NCI-H226 (cell line): ENCODE measurements at regions not wholly inside any gene's neighbourhood (a gene's known extent, or its start where the extent isn't known, plus 50 kb on each side); places are given as distances from the start of the nearest gene placed in this dataset.

Source experiments
- DNase-seq: peaks from one replicate; pipeline ENCODE4 v3.0.0-alpha.2; 2015

DNA sequence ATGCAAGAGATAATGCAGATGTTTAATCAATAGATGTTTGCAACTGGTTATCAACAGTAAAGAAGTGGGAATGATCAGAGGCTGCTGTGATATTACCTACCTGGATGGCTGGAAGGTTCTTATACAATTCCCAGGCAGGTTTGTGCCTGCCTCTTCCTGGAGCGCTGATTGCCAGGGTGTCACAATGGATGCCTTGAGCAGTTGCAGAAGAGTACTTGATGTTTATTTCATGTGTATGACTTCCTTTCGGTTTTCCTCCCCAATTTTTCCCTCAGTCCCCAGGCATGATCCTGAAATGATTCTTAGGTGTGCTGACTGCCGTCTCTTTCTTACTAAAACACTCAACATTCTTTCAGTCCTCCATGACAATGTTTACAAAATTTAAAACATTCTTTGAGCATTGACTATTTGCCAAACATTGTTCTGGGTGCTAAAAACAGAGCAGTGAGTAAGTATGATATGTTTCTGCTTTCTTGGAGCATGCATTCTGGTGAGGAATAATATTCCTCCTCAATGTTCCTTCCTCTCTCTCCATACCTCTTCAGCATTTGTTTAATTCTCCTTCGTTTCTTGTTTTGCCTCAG is 416.6 kb upstream of the TRIB2 start:
- no peak for DNase-seq

DNA sequence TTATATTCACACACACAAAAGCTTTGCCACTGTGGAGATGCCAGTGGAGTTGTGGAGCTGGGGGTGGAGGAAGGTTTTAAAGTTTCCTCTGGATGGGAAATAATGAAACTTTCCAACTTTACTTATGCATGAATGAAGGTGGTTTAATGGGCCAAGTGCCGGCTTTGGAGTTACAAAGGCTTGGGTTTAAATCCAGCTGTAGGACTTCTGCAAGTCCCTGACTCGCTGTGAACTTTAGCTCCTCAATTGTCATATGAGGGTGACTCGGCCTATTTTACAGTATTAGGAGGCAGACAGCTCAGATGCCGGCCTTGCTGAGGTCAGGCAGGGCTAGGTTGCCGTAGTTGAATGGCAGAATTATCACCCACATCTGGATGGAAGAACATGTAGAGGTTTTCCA is 415.8 kb upstream of the TRIB2 start:
- DNase-seq, result no peak

DNA sequence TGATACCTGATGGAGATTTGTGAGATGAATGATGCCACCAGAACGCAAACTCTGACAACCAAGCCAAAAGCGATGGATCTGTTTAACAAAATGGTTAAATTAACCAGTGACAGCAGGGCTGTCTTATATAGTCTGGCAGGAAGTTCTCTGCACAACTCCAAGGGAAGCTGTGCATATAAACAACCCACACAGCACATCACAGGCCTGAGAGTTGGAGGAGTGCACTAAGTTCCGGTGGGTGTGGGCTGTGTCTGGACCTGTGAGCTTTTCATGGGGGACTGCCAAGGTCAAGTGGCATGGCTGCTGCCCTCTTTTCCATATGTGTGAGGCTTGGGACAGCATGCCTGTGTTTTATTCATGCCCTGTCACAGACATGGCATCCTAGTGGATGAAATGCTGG is 414.6 kb upstream of the TRIB2 start:
- DNase-seq, result no peak

DNA sequence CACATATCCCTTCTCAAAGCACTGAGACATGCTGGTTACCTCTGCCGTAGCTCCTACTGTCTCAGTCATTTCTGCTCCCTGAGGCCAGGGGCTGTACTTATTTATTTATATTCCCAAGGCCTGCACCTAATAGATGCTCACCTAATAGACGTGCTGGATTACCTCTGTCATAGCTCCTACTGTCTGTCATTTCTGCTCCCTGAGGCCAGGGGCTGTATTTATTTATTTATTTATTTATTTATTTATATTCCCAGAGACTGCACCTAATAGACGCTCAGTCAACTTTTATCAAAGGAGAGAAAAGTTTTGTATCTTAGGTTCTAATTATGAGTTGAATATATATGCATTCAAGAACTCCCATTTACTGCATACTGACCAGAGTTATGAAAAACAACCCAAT is 414.0 kb upstream of the TRIB2 start:
- DNase-seq, result no peak

DNA sequence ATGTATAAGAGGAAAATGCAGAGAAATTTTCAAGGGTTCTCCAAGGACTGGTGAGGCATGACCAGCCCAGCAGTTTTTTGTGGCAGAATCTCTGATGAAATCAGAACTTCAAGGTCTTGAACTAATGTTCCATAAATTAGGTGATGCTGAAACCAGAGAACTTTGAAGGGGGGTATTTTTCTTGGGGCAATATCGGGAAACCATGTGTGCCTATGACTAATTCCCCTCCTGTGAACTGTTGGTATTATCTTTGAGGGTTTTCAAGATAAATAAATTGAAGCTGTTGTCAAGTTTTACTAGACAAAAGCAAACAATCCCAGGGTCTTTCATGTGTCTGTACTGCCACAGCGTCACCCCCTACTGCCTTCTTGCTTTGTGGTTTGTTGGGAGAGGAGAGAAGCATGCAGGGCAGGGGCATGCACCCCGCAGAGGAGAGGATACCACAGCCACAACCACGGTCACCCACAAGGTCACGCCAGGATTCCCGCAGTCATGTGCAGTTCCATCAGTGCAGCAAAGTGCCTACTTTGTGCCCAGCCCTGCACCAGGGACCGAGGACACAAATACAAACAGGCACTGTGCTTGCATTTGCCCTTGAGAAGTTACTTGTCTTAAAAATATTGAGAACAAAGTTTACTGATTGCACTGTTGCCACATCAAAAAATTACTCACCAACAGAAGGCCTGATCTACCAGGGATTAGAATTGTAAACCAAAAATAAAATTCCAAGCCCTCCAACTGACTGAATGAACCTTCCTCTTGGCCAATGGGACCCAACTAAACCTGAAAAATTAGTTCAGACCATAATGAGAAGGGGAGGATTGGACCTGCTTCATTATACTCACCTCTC is 413.3 kb upstream of the TRIB2 start:
- peak; percentile 74 for DNase-seq

DNA sequence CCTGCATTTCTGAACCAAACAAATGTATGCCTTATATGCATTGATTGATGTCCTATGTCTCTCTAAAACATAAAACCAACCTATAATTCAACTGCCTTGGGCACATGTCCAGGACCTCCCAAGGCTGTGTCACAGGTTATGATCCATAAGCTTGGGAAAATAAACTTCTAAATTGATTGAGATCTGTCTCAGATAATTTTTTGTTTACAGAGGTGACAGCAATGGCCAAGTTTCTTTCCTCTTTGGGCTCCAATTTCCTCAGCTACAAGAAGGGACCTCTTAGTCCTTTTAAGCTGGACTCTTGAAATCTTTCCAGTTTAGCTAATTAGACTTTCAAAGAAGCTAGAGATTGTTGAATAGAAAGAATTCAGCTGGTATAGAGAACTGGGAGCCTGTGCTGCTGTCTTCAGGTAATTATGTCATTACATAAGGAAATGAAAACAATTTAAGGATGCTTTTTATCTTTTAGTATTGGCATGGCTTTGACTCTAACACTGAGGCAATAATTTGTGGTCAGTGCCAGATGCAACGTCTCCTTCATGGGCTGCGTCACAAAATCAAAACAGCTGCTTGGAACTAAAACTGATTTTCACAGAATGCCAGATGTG is 412.1 kb upstream of the TRIB2 start:
- no peak for DNase-seq

DNA sequence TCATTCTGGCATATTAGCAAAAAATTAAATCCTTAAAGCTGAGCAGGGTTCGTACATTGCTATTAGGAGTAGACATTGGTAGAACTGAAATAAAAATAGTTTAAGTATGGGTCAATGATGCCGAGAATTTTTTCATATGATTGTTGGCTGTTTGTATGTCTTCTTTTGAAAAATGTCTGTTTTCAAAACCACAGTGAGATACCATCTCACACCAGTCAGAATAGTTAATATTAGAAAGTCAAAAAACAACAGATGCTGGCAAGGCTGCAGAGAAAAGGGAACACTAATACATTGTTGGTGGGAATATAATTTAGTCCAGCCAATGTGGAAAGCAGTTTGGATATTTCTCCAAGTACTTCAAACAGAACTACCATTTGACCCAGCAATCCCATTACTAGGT is 410.8 kb upstream of the TRIB2 start:
- DNase-seq, result no peak

DNA sequence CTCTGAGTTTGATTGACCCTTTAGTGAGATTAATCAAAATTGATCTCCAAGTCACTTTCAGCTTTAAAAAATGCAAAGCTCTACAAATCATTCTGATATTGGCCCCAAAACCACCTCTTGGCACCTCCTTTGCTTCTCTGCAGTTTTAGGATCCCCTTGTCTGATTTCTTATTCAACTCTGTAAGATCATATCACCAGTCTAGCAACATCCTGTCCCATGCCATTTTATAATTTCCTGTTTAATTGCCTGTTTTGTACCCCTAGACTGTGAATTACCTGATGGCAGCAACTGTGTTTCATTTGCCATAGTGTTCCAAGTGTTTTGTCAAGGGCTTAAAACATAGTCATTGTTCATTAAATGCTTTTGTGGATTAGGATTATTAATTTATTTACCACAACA is 406.3 kb upstream of the TRIB2 start:
- DNase-seq, result no peak

DNA sequence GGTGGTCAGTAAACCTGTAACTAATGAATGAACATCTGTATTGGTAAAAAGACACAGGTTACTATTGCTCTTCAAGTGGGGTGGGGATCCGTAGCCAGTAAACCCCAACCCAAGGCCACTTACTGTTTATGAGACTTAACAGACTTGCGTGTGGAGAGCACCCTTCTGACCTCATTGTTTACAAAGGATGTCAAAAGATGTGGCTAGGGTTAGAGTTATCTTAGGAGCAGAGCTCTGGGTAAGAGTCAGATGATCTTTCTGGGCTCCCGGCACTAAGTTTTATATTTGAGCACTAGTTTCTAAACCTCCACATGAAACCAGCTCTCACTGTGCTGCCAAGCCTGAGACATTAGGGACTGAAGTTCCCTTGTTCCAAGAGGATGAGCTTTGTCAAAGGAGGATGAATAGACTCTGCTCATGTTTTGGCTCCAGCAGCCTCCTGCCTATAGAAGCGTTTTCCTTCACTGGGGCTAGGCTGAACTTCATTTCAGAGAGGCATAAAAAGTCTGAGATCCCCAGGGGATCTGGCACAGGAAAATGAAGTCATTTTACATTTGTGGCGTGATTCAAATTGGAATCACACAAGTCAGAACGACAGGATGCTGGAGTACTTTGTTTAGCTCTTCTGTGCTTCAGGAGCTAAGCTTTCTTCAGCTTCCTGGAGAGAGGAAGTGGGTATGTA is 403.1 kb upstream of the TRIB2 start:
- no peak for DNase-seq

DNA sequence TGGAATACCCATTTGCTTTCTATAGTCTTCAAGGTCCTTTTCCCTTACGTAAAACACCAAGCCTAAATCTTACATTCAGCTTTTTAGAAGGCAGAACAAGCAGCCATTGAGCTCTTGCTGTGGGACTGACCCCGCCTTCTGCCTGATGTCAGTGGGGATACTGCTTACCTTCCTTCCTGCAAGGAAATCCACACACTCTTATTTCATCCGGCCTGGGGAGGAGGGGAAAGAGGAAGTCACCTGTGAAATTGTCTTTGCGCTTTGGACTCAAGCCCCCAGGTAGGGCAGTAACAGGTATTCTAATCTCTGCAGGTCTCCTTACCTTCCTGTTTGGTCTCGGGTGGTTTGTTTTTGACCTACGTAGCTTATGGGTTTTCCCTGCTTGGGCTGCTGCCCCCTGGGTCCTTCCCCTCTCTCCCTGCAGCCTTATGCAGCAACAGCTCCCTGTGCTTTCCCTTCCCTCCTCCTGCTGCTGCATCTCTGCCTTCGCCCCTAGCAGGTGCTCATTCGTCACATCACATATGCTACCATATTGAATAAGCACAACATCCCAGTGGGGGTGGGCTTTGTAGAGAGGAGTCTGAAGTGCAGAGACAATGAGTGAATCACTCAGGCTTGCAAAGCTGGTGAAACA is 402.5 kb upstream of the TRIB2 start:
- DNase-seq, result no peak

DNA sequence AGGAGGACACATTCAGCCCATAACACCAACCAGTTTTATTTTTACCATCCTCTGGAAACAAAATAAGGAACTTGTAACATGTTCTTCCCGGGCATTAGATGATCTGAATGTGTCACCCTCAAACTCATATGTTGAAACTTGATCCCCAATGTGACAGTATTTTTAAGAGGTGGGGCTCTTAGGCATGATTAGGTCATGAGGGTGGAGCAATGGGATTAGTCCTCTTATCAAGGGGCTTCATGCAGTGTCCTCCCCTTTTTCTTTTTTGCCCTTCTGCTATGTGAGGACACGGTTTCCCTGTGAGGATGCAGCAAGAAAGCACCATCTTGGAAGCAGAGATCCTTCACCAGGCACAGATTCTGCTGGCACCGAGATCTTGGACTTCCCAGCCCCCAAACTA is 401.5 kb upstream of the TRIB2 start:
- DNase-seq, result no peak

DNA sequence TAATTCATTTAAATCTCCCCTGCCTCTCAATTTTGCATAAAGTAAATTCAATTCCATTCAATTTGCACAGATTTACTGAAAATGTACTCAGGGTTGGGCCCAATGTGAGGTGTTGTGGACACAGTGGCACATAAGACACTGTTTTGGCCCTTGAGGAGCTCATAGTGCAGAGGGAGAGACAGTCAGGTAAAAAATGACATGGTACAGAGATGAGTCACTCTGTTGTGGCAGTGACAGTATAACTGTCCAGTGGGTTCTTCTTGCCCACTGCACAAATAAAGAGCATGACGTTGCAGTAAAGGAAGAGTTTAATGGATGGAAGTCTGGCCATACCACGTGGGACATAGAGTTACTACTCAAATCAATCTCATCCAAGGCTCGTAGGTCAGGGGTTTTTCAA is 400.3 kb upstream of the TRIB2 start:
- DNase-seq, result no peak

DNA sequence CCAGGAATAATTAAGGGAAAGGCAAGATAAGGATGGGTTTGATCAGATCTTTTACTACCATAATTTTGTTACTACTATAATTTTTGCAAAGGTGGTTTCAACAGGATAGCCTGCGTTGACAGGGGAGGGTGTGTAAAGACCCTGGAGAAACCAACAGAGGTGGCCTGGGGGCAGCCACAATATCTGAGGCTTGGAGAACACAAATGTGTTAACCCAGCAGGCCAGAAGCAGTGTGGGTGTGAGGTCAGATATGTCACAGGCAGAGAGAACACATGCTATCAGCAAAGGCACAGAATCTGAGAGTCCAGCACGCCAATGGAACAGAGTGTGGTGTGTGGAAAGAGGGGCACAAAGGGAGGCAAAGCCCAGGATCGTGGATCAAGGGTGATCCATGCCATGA is 399.4 kb upstream of the TRIB2 start:
- DNase-seq, result no peak

DNA sequence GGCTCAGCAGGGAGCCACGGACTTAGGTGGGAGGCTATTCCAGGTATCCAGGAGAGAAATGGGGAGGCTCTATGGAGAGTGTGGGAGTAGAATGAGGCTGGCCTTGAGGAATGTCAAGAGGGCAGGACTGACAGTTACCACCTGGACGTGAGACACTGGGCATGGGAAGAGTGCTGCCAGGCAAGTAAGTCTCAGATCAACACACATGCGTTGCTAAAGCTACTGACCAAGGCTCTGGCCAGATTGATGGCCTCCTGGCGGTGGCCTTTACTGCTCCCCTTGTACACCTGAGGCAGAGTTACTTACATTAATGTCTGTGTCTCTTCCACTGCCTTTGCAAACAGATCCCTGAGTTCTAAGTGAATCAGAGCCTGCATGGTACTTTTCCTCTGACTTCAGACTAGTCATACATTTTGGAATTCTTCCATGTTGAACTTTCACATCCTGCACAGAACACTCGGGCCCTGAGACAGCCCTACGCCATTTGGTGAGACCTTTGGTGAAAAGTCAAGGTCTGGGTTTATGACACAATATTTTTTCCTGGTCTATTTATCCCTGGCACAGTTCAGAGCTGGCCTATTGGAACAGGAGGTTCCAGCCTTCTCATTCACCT is 398.8 kb upstream of the TRIB2 start:
- peak; percentile 88 for DNase-seq

DNA sequence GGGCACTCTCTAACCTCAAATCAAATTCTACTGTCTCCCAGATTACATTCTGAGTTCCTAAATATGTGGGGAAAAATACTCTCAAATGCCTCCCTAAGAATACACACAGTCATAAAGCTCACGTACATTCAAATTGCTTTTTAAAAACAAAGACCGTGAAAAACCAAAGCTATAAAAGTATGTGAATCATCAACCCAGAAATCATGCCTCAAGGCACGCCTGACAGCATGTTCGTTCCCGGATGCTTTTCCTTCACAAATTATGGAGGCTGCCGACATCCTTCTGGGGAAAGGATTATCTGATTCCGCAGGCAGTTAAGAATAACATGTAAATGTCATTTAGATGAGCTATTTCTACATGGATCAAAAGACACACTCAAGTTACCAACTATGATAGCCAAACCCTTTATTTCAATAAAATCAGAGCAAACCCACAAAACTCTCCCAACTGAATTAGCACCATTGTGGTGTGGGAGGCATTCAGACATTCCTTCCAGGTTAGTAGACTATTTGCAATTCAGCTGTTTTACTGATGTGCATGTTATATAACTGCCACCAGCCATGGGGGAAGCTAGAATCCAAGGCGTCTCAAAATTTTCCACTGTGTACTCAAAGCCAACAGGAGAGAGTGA is 398.2 kb upstream of the TRIB2 start:
- peak; percentile 88 for DNase-seq

DNA sequence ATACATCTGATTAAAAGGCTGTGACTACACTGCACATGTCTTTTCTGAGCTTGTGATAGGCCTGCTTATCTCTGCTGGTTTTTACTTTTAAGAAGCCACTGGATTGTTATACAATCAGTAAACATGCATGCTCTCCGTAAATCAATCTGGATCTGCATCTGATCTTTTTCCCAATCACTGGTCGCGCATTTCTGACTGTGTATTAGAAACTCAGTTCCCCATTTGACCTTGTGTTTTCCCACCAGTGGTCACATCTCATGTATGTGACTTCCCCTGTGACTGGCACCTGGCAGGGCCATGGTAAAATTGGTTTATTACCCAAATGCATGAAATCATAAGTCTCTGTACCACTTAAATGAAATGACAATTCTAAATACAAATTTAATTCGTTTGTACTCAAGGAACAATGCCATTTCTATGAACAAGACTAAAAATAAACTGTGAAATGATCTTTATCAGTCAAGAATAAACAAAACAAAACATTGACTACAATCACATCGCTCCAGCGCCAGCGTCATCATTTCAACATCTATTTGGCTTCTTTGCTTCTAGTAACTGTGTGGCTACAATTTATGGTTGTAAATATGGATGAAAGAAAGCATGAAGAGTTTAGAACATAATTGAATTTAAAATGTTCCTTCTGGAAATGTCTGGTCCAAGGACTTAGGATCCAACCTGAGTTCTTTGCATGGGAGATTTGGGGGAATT is 396.6 kb upstream of the TRIB2 start:
- no peak for DNase-seq

DNA sequence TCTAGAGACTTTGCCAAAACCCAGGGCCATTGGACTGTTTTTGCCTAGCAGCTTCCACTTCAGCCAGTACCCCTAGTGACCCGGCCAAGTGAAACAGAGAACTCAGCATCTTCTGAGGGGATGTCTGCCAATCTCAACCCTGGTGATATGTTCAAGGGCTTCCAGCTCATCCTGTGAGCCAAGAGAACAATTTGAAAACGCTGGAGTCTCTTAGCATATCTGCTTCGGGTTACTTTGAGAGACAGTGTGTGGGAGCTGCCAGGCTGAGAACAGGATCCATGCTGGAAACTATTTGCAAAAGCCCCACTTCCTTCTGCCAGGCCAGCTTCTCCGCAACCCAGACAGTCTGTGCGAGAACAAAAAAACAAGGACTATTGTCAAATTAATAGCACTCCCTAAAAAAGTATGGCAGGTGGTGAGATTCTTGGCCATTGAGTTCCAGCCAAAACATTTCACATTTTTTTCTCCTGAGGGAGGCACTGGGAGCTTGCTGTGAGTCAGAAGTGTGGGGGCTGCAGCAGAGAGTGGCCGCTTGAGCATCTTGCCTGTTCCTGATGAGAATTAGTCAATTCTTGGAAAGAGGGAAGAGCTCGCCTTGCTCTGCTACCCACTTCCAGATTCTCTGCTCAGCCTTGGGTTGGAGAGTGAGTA is 395.6 kb upstream of the TRIB2 start:
- DNase-seq, result peak; percentile 97

DNA sequence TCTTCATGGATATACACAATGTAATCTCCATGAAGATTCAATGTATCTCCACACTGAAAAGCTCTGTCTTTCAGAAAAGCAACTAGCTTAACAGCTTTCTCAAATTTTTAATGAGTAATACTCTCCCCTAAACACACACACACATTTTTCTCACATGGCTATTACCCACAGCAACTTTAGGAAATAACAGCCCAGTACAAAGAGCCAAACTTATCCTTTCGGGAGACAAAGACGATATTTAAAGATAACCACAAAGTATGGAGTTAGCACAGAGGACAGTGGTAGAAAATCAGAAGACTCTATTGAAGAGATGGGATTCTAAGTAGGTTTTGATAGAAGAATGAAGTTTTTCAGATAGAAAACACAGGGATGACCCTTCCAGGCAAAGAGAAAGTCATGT is 394.9 kb upstream of the TRIB2 start:
- peak; percentile 3 for DNase-seq

DNA sequence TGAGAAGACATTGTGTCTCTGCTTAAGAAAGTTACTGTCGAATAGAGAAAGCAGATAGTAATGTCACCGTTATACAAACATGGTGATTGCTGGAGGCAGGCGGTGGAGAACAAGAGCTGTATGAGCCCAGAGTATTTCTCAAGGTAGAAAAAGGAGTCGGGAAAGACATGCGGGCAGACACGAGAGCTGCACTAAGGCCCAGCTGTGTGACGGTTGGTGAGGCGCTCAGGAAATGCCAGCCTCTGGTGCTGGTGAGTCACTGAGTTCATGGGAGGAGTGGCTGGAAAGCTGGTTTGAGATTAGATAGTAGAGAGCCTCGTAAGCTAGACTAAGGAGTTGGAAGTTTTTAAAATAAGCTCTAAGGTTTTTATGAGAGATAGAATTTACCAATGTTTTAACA is 390.9 kb upstream of the TRIB2 start:
- DNase-seq, result peak; percentile 96

DNA sequence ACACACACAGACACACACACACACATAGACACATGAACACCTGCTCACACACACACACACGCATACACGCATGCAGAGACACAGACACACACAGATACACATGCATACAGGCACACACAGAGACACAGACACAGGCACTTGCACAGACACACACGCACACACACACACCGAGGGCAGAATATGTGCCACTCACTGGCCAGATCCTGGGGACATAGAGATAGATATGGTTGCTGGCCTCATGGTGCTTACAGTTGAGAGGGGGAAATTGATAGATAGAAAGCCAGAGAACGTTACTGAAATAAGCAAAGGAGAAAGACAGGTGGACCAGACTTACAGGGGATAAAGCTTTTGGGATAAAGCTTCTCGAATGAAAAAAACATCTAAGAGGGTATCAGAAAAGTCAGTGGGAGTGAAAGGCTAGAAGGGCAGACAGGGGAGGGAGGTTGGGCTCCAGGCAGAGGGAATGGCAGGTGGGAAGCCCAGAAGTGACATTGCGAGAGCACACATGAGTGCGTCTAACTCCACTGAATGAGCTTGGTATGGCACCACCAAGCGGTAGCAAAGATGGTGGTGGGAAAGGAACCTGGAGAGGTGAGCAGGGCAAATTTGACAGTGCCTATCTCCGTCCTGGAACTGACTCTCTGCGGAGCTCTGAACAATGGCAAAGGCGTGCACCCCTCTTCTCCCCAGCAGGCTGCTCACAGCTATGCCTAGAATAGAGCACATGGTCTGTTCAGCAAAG is 390.1 kb upstream of the TRIB2 start:
- no peak for DNase-seq
